Adipocyte (in vitro differentiated cells): ENCODE measurements at regions not wholly inside any gene's neighbourhood (a gene's known extent, or its start where the extent isn't known, plus 50 kb on each side); places are given as distances from the start of the nearest gene placed in this dataset.
A peak's percentile ranks its signal among the peaks of the same experiment; 100 is the strongest.

Experiments used
- DNase-seq: peaks from one replicate; pipeline ENCODE4 v3.0.0-alpha.2; 2015; ENCODE audit warnings: low read depth
- H3K27me3 ChIP-seq: replicated peaks from 2 replicates; pipeline ENCODE4 v1.7.0; 2013; ENCODE audit warnings: mild to moderate bottlenecking, low read length, moderate library complexity; ENCODE audit not compliant: control insufficient read depth, insufficient read depth
- H3K36me3 ChIP-seq: 2 replicates; pipeline ENCODE4 v1.7.0; 2013; ENCODE audit warnings: low read length, mild to moderate bottlenecking, moderate library complexity; ENCODE audit not compliant: control insufficient read depth, insufficient read depth, severe bottlenecking
- H3K4me1 ChIP-seq: 2 replicates; pipeline ENCODE4 v1.7.0; 2013; ENCODE audit warnings: mild to moderate bottlenecking, low read length, moderate library complexity; ENCODE audit not compliant: control insufficient read depth, insufficient read depth
- H3K4me3 ChIP-seq: 2 replicates; pipeline ENCODE4 v1.7.0; 2013; ENCODE audit warnings: mild to moderate bottlenecking, low read length, moderate library complexity
- H3K9ac ChIP-seq: 2 replicates; pipeline ENCODE4 v1.7.0; 2013; ENCODE audit warnings: mild to moderate bottlenecking, low read length, moderate library complexity
- H3K9me3 ChIP-seq: 2 replicates; pipeline ENCODE4 v1.7.0; 2013; ENCODE audit warnings: mild to moderate bottlenecking, low read length, moderate library complexity; ENCODE audit not compliant: control insufficient read depth

- DNase-seq, result no peak
- no peak overlapping the region for H3K4me3 ChIP-seq
- no peaks in the 10 kb centered on the region for H3K4me1 ChIP-seq
- no peaks in the 10 kb centered on the region for H3K36me3 ChIP-seq
- H3K27me3 ChIP-seq, result peaks cover 7% of the 10 kb centered on the region
- H3K9ac ChIP-seq, result no peak overlapping the region
- H3K9me3 ChIP-seq, result no peaks in the 10 kb centered on the region
These were observed 70.1 kb upstream of the SLCO3A1 start for GRCh38 chr15:91783451-91783850.

- no peaks in the 10 kb centered on the region for H3K9me3 ChIP-seq
- H3K27me3 ChIP-seq, result peaks cover 2% of the 10 kb centered on the region
- no peak overlapping the region for H3K9ac ChIP-seq
- DNase-seq, result no peak
- no peaks in the 10 kb centered on the region for H3K36me3 ChIP-seq
- H3K4me3 ChIP-seq, result no peak overlapping the region
- H3K4me1 ChIP-seq, result no peaks in the 10 kb centered on the region
These were observed 68.4 kb upstream of the SLCO3A1 start for GRCh38 chr15:91784973-91785709.

- no peaks in the 10 kb centered on the region for H3K9me3 ChIP-seq
- no peak overlapping the region for H3K9ac ChIP-seq
- no peaks in the 10 kb centered on the region for H3K36me3 ChIP-seq
- no peak for DNase-seq
- H3K4me1 ChIP-seq, result peaks cover 10% of the 10 kb centered on the region
- H3K4me3 ChIP-seq, result no peak overlapping the region
- peaks cover 2% of the 10 kb centered on the region for H3K27me3 ChIP-seq
These were observed 66.3 kb upstream of the SLCO3A1 start for GRCh38 chr15:91787198-91787597.

GRCh38 chr15:91789136-91789535 is 64.4 kb upstream of the SLCO3A1 start:
- no peak overlapping the region for H3K9ac ChIP-seq
- no peaks in the 10 kb centered on the region for H3K9me3 ChIP-seq
- peaks cover 2% of the 10 kb centered on the region for H3K27me3 ChIP-seq
- no peaks in the 10 kb centered on the region for H3K36me3 ChIP-seq
- H3K4me3 ChIP-seq, result no peak overlapping the region
- H3K4me1 ChIP-seq, result peaks cover 10% of the 10 kb centered on the region
- no peak for DNase-seq

- no peak overlapping the region for H3K9ac ChIP-seq
- peaks cover 23% of the 10 kb centered on the region for H3K4me1 ChIP-seq
- no peak overlapping the region for H3K4me3 ChIP-seq
- no peaks in the 10 kb centered on the region for H3K36me3 ChIP-seq
- H3K27me3 ChIP-seq, result peaks cover 2% of the 10 kb centered on the region
- peak; percentile 10 for DNase-seq
- H3K9me3 ChIP-seq, result no peaks in the 10 kb centered on the region
These were observed 62.7 kb upstream of the SLCO3A1 start for GRCh38 chr15:91790836-91791235.

- no peaks in the 10 kb centered on the region for H3K27me3 ChIP-seq
- H3K4me1 ChIP-seq, result peaks cover 27% of the 10 kb centered on the region
- no peaks in the 10 kb centered on the region for H3K36me3 ChIP-seq
- no peak overlapping the region for H3K4me3 ChIP-seq
- H3K9ac ChIP-seq, result no peak overlapping the region
- no peak for DNase-seq
- H3K9me3 ChIP-seq, result no peaks in the 10 kb centered on the region
These were observed 59.7 kb upstream of the SLCO3A1 start for GRCh38 chr15:91793771-91794170.

GRCh38 chr15:91795235-91795634 is 58.3 kb upstream of the SLCO3A1 start:
- Histone ChIP-seq H3K4me1 (peaks cover 27% of the 10 kb centered on the region), H3K9ac (peak overlapping the region; percentile 80), H3K36me3 (no peaks in the 10 kb centered on the region), H3K4me3 (peak overlapping the region; percentile 59), H3K27me3 (no peaks in the 10 kb centered on the region), H3K9me3 (no peaks in the 10 kb centered on the region)
- DNase-seq, result no peak

GRCh38 chr15:91801836-91802534 is 51.5 kb upstream of the SLCO3A1 start:
- Histone ChIP-seq H3K4me1 (no peaks in the 10 kb centered on the region), H3K9me3 (no peaks in the 10 kb centered on the region), H3K36me3 (no peaks in the 10 kb centered on the region), H3K9ac (no peak overlapping the region), H3K4me3 (no peak overlapping the region), H3K27me3 (no peaks in the 10 kb centered on the region)
- DNase-seq, result no peak

GRCh38 chr15:91803260-91803659 is 50.2 kb upstream of the SLCO3A1 start:
- no peaks in the 10 kb centered on the region for H3K4me1 ChIP-seq
- H3K9me3 ChIP-seq, result no peaks in the 10 kb centered on the region
- H3K4me3 ChIP-seq, result no peak overlapping the region
- DNase-seq, result no peak
- no peak overlapping the region for H3K9ac ChIP-seq
- no peaks in the 10 kb centered on the region for H3K36me3 ChIP-seq
- no peaks in the 10 kb centered on the region for H3K27me3 ChIP-seq
